ENCODE measurements at regions not wholly inside any gene's neighbourhood (a gene's known extent, or its start where the extent isn't known, plus 50 kb on each side); places are given as distances from the start of the nearest gene placed in this dataset.

DNA sequence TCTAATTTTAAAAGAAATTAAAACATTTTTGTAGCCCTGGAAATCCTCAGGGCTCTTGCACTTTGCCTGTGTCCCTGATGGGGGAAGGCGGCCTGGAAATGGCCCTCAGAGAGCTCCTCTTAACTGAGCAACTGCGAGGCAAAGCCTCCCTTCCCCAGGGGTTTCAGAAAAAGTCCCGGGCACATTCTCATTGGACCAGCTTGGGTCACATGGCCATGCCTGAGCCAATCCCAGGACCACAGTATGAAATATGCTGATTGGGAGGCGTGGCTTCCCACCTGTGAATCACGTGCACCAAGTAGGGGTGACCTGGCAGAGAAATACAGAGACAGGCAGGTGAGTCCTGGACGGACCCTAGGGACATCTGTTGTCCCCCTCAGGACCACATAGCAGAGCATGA lies 90.4 kb upstream of the SFSWAP start:
- TF ChIP-seq, protein P1, sequence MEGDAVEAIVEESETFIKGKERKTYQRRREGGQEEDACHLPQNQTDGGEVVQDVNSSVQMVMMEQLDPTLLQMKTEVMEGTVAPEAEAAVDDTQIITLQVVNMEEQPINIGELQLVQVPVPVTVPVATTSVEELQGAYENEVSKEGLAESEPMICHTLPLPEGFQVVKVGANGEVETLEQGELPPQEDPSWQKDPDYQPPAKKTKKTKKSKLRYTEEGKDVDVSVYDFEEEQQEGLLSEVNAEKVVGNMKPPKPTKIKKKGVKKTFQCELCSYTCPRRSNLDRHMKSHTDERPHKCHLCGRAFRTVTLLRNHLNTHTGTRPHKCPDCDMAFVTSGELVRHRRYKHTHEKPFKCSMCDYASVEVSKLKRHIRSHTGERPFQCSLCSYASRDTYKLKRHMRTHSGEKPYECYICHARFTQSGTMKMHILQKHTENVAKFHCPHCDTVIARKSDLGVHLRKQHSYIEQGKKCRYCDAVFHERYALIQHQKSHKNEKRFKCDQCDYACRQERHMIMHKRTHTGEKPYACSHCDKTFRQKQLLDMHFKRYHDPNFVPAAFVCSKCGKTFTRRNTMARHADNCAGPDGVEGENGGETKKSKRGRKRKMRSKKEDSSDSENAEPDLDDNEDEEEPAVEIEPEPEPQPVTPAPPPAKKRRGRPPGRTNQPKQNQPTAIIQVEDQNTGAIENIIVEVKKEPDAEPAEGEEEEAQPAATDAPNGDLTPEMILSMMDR (conservative IDR thresholded peaks at IDR 0.05; ENCODE audit: low read depth, low read length): no peak
- TF ChIP-seq NFE2L2 (IDR thresholded peaks at IDR 0.05; ENCODE audit: low read depth, low read length) (no peak), RCOR1 (IDR thresholded peaks at IDR 0.05; ENCODE audit: insufficient replicate concordance, low read length) (no peak), FOS (IDR thresholded peaks at IDR 0.05; ENCODE audit: low read depth, low read length) (no peak), CHD1 (IDR thresholded peaks at IDR 0.05; ENCODE audit: low read depth, low read length) (no peak)

All from IMR-90 (cell line).